GM12892 (cell line): ENCODE measurements at regions not wholly inside any gene's neighbourhood (a gene's known extent, or its start where the extent isn't known, plus 50 kb on each side); places are given as distances from the start of the nearest gene placed in this dataset.
"Not testable (repeated sequence)": the region's sequence is repeated elsewhere in the genome, so short reads cannot be mapped to it uniquely, and the experiment has no call there.

Experiments
- DNase-seq: peaks from one replicate; pipeline ENCODE4 v3.0.0; 2011; ENCODE audit not compliant: insufficient read length
- FAIRE-seq: peaks from 2 replicates; lab custom pipeline; 2011; peaks lifted over from hg19 to GRCh38; lab: Jason Lieb, UNC
- POLR2A ChIP-seq: IDR thresholded peaks from 2 replicates; pipeline ENCODE4 v1.6.1; 2011; ENCODE audit warnings: low read depth, low read length, control low read depth
- POLR2AphosphoS5 ChIP-seq: IDR thresholded peaks from 2 replicates; pipeline ENCODE4 v1.6.1; 2011; ENCODE audit warnings: low read depth, low read length, control low read depth
- TAF1 ChIP-seq: IDR thresholded peaks from 2 replicates; pipeline ENCODE4 v1.6.1; 2011; ENCODE audit warnings: low read depth, mild to moderate bottlenecking, control low read depth, low read length, borderline replicate concordance

- no peak for FAIRE-seq
- DNase-seq, result no peak
- TF ChIP-seq POLR2A, result no peak
- no peak for TF ChIP-seq POLR2AphosphoS5
- no peak for TF ChIP-seq TAF1
Observed at GRCh38 chr11:23288003-23288783, 427.9 kb upstream of the CCDC179 start.

GRCh38 chr11:23295241-23295640, 435.0 kb upstream of the CCDC179 start:
- no peak for TF ChIP-seq TAF1
- no peak for TF ChIP-seq POLR2AphosphoS5
- TF ChIP-seq POLR2A, result no peak
- FAIRE-seq (no peak), DNase-seq (no peak)

GRCh38 chr11:23308041-23308440, 447.8 kb upstream of the CCDC179 start:
- DNase-seq, result no peak
- FAIRE-seq, result no peak
- TF ChIP-seq TAF1, result no peak
- TF ChIP-seq POLR2A, result no peak
- TF ChIP-seq POLR2AphosphoS5, result no peak

GRCh38 chr11:23310276-23310675, 450.0 kb upstream of the CCDC179 start:
- no peak for DNase-seq
- TF ChIP-seq POLR2A (no peak), POLR2AphosphoS5 (no peak), TAF1 (no peak)
- no peak for FAIRE-seq

GRCh38 chr11:23311986-23312940, 452.0 kb upstream of the CCDC179 start:
- DNase-seq (no peak), FAIRE-seq (no peak)
- TF ChIP-seq TAF1 (no peak), POLR2AphosphoS5 (no peak), POLR2A (no peak)

GRCh38 chr11:23313001-23313400, 452.7 kb upstream of the CCDC179 start:
- DNase-seq (no peak), FAIRE-seq (no peak)
- TF ChIP-seq POLR2AphosphoS5, result no peak
- TF ChIP-seq POLR2A, result no peak
- TF ChIP-seq TAF1, result no peak

- DNase-seq (no peak), FAIRE-seq (no peak)
- TF ChIP-seq POLR2AphosphoS5 (no peak), TAF1 (no peak), POLR2A (no peak)
Observed at GRCh38 chr11:23314162-23314561, 453.9 kb upstream of the CCDC179 start.

GRCh38 chr11:23315286-23315685, 455.0 kb upstream of the CCDC179 start:
- FAIRE-seq (no peak), DNase-seq (no peak)
- TF ChIP-seq POLR2AphosphoS5 (no peak), TAF1 (no peak), POLR2A (no peak)

GRCh38 chr11:23317816-23318215, 457.5 kb upstream of the CCDC179 start:
- DNase-seq (no peak), FAIRE-seq (no peak)
- TF ChIP-seq POLR2A, result no peak
- no peak for TF ChIP-seq TAF1
- no peak for TF ChIP-seq POLR2AphosphoS5

GRCh38 chr11:23318670-23319069, 458.4 kb upstream of the CCDC179 start:
- FAIRE-seq (no peak), DNase-seq (no peak)

GRCh38 chr11:23320131-23320530, 459.9 kb upstream of the CCDC179 start:
- DNase-seq (no peak), FAIRE-seq (no peak)
- TF ChIP-seq TAF1, result no peak
- no peak for TF ChIP-seq POLR2A
- TF ChIP-seq POLR2AphosphoS5, result no peak

More at GRCh38 chr11:23318670-23319069, 458.4 kb upstream of the CCDC179 start:
- TF ChIP-seq POLR2A (no peak), POLR2AphosphoS5 (no peak), TAF1 (no peak)

- FAIRE-seq, DNase-seq: not testable (repeated sequence)
Observed at GRCh38 chr11:23335586-23335985, 475.3 kb upstream of the CCDC179 start.
